ENCODE measurements at regions not wholly inside any gene's neighbourhood (a gene's known extent, or its start where the extent isn't known, plus 50 kb on each side); places are given as distances from the start of the nearest gene placed in this dataset.

DNA sequence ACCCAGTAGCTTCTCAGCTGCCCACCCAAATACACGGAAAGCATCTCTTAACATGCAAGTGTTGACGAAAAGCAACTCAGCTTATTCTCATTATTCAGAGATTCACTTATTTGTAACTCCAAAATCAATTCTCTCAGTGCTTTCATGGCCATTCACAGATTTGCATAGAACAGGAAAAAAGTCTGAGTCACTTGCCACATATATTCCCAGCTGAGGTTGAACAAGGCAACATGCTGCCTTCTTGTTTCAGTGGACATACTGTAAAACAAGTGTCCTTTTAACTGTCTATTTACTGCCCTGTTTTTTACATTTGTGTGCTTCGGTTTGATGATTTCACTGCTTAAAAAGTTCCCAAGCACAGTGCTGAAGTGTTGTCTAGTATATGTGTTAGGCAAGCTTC is 273.0 kb downstream of the LTN1 start:
- Mint-ChIP-seq H3K9me3 (peaks cover 7% of the 10 kb centered on the region), H3K36me3 (ENCODE audit: low read depth) (no peaks in the 10 kb centered on the region), H3K4me1 (no peaks in the 10 kb centered on the region), H3K27me3 (ENCODE audit: low read depth, poor library complexity) (no peaks in the 10 kb centered on the region), H3K4me3 (no peak overlapping the region), H3K27ac (no peak overlapping the region)
- no peak for DNase-seq
- TF ChIP-seq, protein P1, sequence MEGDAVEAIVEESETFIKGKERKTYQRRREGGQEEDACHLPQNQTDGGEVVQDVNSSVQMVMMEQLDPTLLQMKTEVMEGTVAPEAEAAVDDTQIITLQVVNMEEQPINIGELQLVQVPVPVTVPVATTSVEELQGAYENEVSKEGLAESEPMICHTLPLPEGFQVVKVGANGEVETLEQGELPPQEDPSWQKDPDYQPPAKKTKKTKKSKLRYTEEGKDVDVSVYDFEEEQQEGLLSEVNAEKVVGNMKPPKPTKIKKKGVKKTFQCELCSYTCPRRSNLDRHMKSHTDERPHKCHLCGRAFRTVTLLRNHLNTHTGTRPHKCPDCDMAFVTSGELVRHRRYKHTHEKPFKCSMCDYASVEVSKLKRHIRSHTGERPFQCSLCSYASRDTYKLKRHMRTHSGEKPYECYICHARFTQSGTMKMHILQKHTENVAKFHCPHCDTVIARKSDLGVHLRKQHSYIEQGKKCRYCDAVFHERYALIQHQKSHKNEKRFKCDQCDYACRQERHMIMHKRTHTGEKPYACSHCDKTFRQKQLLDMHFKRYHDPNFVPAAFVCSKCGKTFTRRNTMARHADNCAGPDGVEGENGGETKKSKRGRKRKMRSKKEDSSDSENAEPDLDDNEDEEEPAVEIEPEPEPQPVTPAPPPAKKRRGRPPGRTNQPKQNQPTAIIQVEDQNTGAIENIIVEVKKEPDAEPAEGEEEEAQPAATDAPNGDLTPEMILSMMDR (IDR thresholded peaks at IDR 0.05), result no peak

DNA sequence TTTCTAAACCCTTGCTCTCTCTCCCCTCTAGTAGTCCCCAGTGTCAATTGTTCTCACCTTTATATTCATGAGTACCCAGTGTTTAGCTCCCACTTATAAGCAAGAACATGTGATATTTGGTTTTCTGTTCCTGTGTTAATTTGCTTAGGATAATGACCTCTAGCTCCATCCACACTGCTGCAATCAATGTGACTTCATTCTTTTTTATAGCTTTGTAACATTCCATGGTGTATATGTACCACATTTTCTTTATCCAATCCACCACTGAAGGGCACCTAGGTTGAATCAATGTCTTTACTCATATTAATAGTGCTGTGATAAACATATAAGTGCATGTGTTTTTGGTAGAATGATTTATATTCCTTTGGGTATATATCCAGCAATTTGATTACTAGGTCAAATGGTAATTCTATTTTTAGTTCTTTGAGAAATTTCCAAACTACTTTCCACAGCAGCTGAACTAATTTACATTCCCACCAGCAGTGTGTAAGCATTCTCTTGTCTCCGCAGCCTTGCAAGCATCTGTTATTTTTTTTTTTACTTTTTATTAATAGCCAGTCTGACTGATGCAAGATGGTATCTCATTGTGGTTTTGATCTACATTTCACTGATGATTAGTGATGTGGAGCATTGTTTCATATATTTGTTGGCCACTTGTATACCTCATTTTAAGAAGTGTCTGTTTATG is 277.8 kb downstream of the LTN1 start:
- H3K4me1 Mint-ChIP-seq, result no peaks in the 10 kb centered on the region
- TF ChIP-seq, protein P1 (IDR thresholded peaks at IDR 0.05), result no peak
- no peak overlapping the region for H3K27ac Mint-ChIP-seq
- no peak overlapping the region for H3K4me3 Mint-ChIP-seq
- peaks cover 7% of the 10 kb centered on the region for H3K9me3 Mint-ChIP-seq
- peaks cover 10% of the 10 kb centered on the region for H3K27me3 Mint-ChIP-seq (ENCODE audit: low read depth, poor library complexity)
- DNase-seq, result no peak
- H3K36me3 Mint-ChIP-seq (ENCODE audit: low read depth), result no peaks in the 10 kb centered on the region

DNA sequence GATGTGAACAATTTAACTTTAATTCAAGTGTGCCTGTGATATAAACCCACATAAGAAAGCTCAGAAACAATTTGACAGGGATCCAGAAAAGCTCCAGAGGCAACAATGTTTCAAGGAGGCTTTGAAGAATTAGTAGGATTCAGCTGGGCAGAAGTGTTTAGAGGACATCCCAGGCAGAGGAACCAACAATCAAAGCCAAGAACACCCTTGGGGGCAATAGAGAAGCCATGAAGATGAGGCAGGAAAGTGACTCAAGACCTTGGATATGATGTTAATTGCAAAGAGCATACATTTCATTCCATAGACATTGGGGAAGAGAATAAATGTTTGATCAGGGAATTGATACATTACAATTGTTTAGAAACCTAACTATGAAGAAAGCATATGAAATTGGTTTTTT is 280.3 kb downstream of the LTN1 start:
- DNase-seq, result no peak
- TF ChIP-seq, protein P1 (IDR thresholded peaks at IDR 0.05), result no peak
- no peak overlapping the region for H3K4me3 Mint-ChIP-seq
- no peaks in the 10 kb centered on the region for H3K4me1 Mint-ChIP-seq
- peak overlapping the region; percentile 83 for H3K27ac Mint-ChIP-seq
- H3K36me3 Mint-ChIP-seq (ENCODE audit: low read depth), result no peaks in the 10 kb centered on the region
- peaks cover 13% of the 10 kb centered on the region for H3K9me3 Mint-ChIP-seq
- H3K27me3 Mint-ChIP-seq (ENCODE audit: low read depth, poor library complexity), result peaks cover 10% of the 10 kb centered on the region

DNA sequence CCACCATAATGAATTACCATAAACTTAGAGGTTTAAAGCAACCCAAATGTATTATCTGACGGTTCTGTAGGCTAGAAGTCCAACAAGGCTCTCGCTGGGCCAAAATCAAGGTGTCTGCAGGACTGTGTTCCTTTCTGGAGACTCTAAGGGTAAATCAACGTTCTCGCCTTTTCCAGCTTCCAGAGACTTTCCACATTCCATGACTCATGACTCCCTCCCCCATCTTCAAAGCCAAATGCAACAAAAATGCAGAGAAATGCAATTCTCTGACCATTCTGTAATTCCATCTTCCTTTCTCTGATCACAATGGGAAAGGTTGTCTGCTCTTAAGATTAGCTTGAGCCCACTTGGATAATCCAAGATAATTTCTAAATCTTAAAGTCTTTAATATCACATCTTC is 287.1 kb downstream of the LTN1 start:
- no peak overlapping the region for H3K27ac Mint-ChIP-seq
- H3K36me3 Mint-ChIP-seq (ENCODE audit: low read depth), result peaks cover 16% of the 10 kb centered on the region
- H3K9me3 Mint-ChIP-seq, result peaks cover 37% of the 10 kb centered on the region
- TF ChIP-seq, protein P1 (IDR thresholded peaks at IDR 0.05), result no peak
- no peak for DNase-seq
- H3K4me1 Mint-ChIP-seq, result peaks cover 22% of the 10 kb centered on the region
- no peak overlapping the region for H3K4me3 Mint-ChIP-seq
- H3K27me3 Mint-ChIP-seq (ENCODE audit: low read depth, poor library complexity), result peaks cover 3% of the 10 kb centered on the region

DNA sequence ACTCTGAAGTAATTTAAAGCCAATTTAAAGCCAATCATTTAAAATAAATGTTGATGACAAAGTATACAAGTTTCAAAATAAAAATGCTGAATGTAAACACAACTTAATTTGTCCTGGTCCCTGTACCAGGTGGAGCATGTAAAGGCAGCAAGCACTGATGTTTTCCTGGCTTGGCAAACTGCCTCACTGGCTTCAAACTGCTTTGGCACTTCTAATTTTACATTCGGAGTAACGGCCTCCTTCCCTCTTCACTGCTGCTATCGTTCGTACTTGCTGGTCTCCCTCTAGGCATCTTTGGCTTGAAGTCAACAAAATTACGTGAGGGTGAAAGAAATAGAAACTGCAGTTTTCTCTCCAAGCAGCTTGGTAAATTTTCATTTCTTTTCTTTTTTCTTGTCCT is 287.9 kb downstream of the LTN1 start:
- TF ChIP-seq, protein P1 (IDR thresholded peaks at IDR 0.05), result no peak
- Mint-ChIP-seq H3K9me3 (peaks cover 44% of the 10 kb centered on the region), H3K27me3 (ENCODE audit: low read depth, poor library complexity) (no peaks in the 10 kb centered on the region), H3K36me3 (ENCODE audit: low read depth) (peaks cover 20% of the 10 kb centered on the region), H3K4me1 (peaks cover 31% of the 10 kb centered on the region), H3K27ac (peak overlapping the region; percentile 97), H3K4me3 (no peak overlapping the region)
- no peak for DNase-seq

DNA sequence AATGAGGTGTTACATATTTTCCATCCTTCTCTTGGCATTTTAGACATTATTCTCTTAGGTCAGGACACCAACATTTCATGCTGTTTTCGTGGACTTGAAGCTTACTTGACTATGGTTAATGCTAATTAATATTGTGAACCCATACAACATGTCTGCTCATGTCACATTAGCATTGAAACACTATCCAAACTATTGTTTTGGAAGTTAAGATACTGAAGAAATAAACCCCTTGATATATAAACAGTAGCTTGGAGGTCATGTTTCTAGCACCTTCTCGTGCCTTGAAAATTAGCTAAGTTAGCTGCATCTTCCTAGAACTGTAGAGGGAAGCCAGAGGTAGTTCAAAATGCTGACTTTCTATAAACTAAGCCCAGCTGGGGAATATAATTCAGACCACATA is 288.8 kb downstream of the LTN1 start:
- Mint-ChIP-seq H3K9me3 (peaks cover 44% of the 10 kb centered on the region), H3K27ac (peak overlapping the region; percentile 86), H3K4me1 (peaks cover 39% of the 10 kb centered on the region), H3K27me3 (ENCODE audit: low read depth, poor library complexity) (no peaks in the 10 kb centered on the region), H3K4me3 (no peak overlapping the region), H3K36me3 (ENCODE audit: low read depth) (peaks cover 20% of the 10 kb centered on the region)
- TF ChIP-seq, protein P1 (IDR thresholded peaks at IDR 0.05), result no peak
- DNase-seq, result no peak

Data from nephron progenitor cell (in vitro differentiated cells).